ENCODE measurements at regions not wholly inside any gene's neighbourhood (a gene's known extent, or its start where the extent isn't known, plus 50 kb on each side); places are given as distances from the start of the nearest gene placed in this dataset.

DNA sequence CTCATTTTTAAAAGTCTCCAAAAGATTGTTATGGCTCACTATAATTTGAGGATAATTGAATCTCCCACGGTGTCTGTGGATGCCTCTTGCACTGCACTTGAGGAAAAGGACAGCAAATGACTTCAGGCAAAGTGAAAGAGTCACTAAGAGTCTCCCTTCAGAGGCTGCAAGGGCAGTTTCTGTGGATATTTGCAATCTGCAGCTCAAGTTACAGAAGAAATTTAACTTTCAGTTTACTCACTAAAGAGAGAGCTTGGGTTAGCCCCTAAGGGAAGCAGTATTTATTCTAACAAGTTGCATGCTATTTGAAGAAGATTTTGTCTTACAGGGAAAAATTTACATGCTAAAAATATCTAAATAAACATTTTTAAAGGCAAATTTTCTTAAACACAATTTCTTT is 912.0 kb upstream of the TENM3 start:
- TF ChIP-seq TBX2 (CRISPR knock-in tag; IDR thresholded peaks at IDR 0.05; ENCODE audit: borderline replicate concordance) = no peak
- TF ChIP-seq KDM3A (CRISPR knock-in tag; IDR thresholded peaks at IDR 0.05; ENCODE audit: low read depth) = no peak
- no peak for TF ChIP-seq ZNF224 (CRISPR knock-in tag; IDR thresholded peaks at IDR 0.05)
- TF ChIP-seq ZNF138 (CRISPR knock-in tag; IDR thresholded peaks at IDR 0.05; ENCODE audit: low read depth) = no peak
- no peak for TF ChIP-seq ZNF260 (CRISPR knock-in tag; IDR thresholded peaks at IDR 0.05; ENCODE audit: borderline replicate concordance, low read depth)
- TF ChIP-seq RARG (CRISPR knock-in tag; IDR thresholded peaks at IDR 0.05; ENCODE audit: low read depth) = no peak
- no peak for TF ChIP-seq ZNF530 (CRISPR knock-in tag; IDR thresholded peaks at IDR 0.05; ENCODE audit: low read depth)
- no peak for TF ChIP-seq ZNF446 (CRISPR knock-in tag; IDR thresholded peaks at IDR 0.05)
- no peak for TF ChIP-seq NCOR1 (IDR thresholded peaks at IDR 0.05; ENCODE audit: borderline replicate concordance, low read length)
- TF ChIP-seq ZNF335 (CRISPR knock-in tag; IDR thresholded peaks at IDR 0.05) = no peak
- TF ChIP-seq ZNF75D (CRISPR knock-in tag; IDR thresholded peaks at IDR 0.05; ENCODE audit: borderline replicate concordance) = no peak
- TF ChIP-seq ZNF264 (CRISPR knock-in tag; IDR thresholded peaks at IDR 0.05) = no peak
- TF ChIP-seq, protein P1, sequence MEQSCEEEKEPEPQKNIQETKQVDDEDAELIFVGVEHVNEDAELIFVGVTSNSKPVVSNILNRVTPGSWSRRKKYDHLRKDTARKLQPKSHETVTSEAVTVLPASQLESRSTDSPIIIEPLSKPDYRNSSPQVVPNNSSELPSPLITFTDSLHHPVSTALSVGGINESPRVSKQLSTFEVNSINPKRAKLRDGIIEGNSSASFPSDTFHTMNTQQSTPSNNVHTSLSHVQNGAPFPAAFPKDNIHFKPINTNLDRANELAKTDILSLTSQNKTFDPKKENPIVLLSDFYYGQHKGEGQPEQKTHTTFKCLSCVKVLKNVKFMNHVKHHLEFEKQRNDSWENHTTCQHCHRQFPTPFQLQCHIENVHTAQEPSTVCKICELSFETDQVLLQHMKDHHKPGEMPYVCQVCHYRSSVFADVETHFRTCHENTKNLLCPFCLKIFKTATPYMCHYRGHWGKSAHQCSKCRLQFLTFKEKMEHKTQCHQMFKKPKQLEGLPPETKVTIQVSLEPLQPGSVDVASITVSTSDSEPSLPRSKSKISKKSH (CRISPR knock-in tag; IDR thresholded peaks at IDR 0.05; ENCODE audit: borderline replicate concordance) = no peak
- TF ChIP-seq, protein P2, sequence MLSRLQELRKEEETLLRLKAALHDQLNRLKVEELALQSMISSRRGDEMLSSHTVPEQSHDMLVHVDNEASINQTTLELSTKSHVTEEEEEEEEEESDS (CRISPR knock-in tag; IDR thresholded peaks at IDR 0.05; ENCODE audit: borderline replicate concordance) = no peak
- Histone ChIP-seq H3K4me2 (ENCODE audit: low read depth, low read length) (no peak overlapping the region), H3K4me3 (replicated peaks in 1 of 3; ENCODE audit: insufficient read depth in 1 of 3, low read depth in 2 of 3, low read length in 3 of 3) (no peak overlapping the region), H3K36me3 (replicated peaks in 1 of 2; ENCODE audit: control insufficient read depth in 1 of 2, insufficient read depth in 2 of 2, low read length in 2 of 2) (no peaks in the 10 kb centered on the region), H3K27me3 (ENCODE audit: control insufficient read depth in 1 of 2, insufficient read depth in 2 of 2, low read length in 2 of 2) (no peaks in the 10 kb centered on the region), H3K27ac (ENCODE audit: extremely low read length, insufficient read depth, low read length) (no peak overlapping the region), H2AFZ (ENCODE audit: low read length) (no peak overlapping the region), H3K9ac (ENCODE audit: insufficient read depth, low read depth, low read length) (no peak overlapping the region), H3K9me3 (ENCODE audit: low read length) (no peaks in the 10 kb centered on the region; the same call in 1 of the 2 replicates), H4K20me1 (ENCODE audit: insufficient read depth, low read length) (no peaks in the 10 kb centered on the region), H3K4me1 (ENCODE audit: insufficient read depth, low read length) (no peaks in the 10 kb centered on the region), H3K79me2 (ENCODE audit: insufficient read depth, low read length) (no peaks in the 10 kb centered on the region)
- DNase-seq (ENCODE audit: low spot score) (no peak), ATAC-seq (no peak), FAIRE-seq (no peak)
- ChIA-PET POLR2A (no interaction called here), CTCF (ENCODE audit: low intra/inter-chr PET ratio, low total read pairs) (no interaction called here)
- no TSS peak for BruUV-seq (replicated peaks)
- in situ Hi-C loops (cut with HindIII; ENCODE audit: extremely low pct_ligation_motif_present, low pct_unique_long_range_greater_than_20kb) (no loop called here), intact Hi-C loops (cut with micrococcal nuclease; ENCODE audit: unreplicated experiment) (loop anchor here (5.0 kb wide), 1 partner anchor 1284 kb away; no protein-coding TSS in a partner anchor)
- 0% methylated on average over 1 of the region's 1 CpG for WGBS (ENCODE audit: low lambda C conversion rate)

Data from HepG2 (cell line).